DMS153 treated with DMSO at 0.1 percent for 48 hours (cell line): ENCODE measurements at regions not wholly inside any gene's neighbourhood (a gene's known extent, or its start where the extent isn't known, plus 50 kb on each side); places are given as distances from the start of the nearest gene placed in this dataset.

Experiments
- DNase-seq: peaks from one replicate; lab custom pipeline; 2025; ENCODE audit not compliant: unreplicated experiment; lab: John Stamatoyannopoulos, UW

- peak; percentile 74 for DNase-seq
These were observed 458.0 kb upstream of the DEPDC1 start for GRCh38 chr1:68954841-68955240.

GRCh38 chr1:68955424-68955823 is 458.5 kb upstream of the DEPDC1 start:
- DNase-seq = peak; percentile 66

- DNase-seq = no peak
These were observed 462.1 kb upstream of the DEPDC1 start for GRCh38 chr1:68958958-68959357.

- DNase-seq = no peak
These were observed 462.7 kb upstream of the DEPDC1 start for GRCh38 chr1:68959461-68960030.

- DNase-seq = no peak
These were observed 464.3 kb upstream of the DEPDC1 start for GRCh38 chr1:68961143-68961542.

DNA sequence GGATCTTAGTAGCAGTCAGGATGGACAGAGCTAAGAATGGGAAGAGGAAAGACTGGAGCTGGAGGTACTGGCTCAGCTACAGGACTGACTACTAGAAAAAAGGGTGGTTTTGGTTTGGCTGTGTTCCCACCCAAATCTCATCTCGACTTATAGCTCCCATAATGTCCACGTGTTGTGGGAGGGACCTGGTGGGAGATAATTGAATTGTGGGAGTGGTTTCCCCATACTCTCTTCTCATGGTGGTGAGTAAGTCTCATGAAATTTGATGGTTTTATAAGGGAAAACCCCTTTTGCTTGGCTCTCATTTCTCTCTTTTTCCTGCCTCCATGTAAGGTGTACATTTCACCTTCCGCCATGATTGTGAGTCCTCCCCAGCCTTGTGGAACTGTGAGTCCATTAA is 466.5 kb upstream of the DEPDC1 start:
- DNase-seq = no peak

- DNase-seq = no peak
These were observed 472.6 kb upstream of the DEPDC1 start for GRCh38 chr1:68969441-68969840.

GRCh38 chr1:68970571-68970970 is 473.7 kb upstream of the DEPDC1 start:
- no peak for DNase-seq

GRCh38 chr1:68973459-68974244 is 476.8 kb upstream of the DEPDC1 start:
- DNase-seq = no peak

DNA sequence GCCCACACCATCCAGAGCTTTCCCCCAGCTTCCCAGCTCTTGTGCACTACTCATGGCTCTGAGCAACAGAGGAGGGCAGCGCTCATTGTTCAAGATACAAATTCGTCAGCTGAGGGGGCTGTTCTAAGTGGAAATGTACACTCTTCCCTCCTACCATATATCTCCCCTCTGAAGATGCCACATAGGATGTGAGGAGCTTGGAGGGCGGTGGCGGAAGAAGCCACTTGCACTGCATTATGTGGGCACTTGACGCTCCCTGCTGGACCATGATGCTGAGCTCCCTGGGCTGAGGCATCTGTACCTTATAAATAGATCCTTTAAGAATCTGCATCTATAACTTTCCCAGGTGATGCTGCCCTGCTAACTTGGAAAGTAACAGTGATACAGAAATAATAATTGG is 477.6 kb upstream of the DEPDC1 start:
- DNase-seq = no peak

DNA sequence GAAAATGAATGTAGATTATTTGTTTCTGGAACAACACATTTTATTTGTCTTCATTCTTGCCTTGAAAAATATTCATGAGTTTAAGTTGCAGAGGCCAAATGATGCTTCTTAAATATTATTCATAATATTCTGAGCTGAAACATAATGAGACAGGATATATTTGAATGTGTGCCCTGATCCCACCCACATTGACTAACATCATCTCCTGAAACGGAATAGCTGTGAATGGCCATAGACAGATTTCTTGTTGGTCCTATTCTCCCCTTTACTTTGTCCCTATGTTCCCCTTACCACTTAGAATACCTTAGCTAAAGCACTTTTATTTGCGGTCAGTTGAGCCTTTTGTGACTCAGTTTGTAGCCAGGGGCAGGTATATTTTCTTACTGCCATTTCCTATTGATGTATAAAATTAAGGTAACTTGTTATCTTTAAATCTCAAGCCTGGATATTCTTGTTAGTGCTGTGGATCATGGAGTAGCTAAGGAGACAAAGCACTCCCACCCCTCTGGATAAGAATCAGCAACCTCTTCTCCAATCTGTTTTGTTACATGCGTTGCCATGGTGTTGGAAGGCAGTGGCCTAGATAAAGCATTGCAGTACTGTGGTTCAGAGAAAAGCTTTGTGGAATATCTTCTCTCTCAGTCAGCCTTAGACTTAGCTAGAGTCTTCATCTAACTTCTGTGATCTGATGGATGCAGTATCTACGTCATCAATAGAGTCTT is 478.5 kb upstream of the DEPDC1 start:
- no peak for DNase-seq

DNA sequence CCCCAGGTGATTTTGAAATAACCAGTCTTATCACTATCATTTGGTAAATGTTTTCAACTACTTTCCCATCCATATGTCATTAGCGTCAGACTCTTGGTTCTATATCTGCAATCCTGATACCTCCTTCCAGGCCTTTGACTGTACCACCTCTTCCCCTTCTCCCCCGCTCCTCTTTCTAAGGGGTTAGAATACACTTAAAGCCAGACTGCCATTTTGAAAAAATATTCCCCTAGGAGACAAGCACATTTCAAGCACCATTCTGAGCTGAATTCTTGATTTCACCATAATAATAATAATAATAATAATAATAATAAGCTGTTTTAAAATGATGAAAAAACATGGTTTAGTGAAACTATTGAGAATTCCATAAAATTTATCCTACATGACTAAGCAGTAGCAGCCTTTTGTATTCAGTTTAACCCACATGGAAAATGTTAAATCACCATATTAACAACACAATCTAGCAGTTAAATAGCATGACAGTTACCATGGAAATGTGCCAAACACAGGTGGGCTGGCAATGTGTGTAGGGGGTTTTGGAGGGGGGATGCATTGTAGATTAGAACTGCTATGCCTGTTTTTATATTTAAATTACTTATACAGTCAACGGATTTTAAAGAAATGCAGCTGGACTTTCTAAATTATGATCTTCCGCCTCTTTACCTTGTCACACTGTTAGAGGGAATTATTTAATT is 480.2 kb upstream of the DEPDC1 start:
- no peak for DNase-seq

- DNase-seq = no peak
These were observed 483.0 kb upstream of the DEPDC1 start for GRCh38 chr1:68979891-68980290.

DNA sequence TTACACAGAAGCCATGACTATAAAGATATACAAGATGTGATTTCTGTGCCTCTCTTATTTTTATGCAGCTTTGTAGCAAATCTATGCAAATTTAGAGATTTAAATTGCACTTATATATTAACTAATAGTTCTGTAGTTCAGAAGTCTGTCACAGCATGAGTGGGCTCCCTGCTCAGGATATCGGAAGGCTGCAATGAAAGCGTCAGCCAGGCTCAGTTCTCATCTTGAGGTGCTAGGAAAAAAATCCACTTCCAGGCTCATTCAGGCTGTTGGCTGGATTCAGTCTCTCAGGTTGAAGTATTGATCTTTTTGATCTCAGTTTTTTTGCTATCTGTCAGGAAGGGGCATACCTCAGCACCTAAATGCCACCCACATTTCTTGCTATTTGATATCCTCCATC is 487.4 kb upstream of the DEPDC1 start:
- DNase-seq = no peak

DNA sequence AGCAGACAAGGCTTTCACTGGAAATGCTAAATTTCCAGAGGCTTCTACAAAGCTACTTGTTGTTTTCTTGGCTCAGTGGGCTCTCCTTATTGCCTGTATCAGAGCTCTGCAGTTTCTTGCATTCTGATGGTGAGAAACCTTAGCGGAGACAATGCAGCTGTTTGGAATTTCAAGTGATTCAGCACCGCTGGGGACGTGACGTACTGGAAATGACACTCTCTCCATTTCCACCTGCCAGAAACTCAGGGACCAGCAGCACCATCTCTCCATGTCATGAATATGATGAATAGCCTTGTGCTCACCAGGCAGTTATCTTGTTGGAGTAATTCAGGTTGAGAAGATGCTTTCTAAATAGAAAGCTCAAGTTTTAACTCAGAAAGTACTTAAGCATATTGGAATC is 497.2 kb upstream of the DEPDC1 start:
- DNase-seq = no peak

DNA sequence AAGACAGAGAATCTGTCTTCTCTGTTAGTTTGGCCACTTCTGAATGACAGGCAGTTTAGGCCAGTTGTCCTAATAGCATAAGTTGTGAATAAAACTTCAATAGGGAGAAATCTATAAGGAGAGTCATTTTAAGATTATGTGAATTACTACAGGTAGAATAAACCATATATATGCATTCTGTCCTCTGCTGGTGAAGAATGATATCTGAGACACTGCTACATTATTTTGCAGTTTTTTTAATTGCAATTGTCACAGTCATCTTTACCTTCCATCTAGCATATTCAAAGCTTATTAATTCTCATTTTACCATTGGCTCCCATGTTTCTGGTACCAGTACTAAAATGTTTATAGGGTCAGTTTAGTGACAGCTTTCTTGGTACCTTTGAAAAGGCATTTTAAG is 519.6 kb upstream of the DEPDC1 start:
- no peak for DNase-seq

- no peak for DNase-seq
These were observed 532.8 kb upstream of the DEPDC1 start for GRCh38 chr1:69029649-69030048.

DNA sequence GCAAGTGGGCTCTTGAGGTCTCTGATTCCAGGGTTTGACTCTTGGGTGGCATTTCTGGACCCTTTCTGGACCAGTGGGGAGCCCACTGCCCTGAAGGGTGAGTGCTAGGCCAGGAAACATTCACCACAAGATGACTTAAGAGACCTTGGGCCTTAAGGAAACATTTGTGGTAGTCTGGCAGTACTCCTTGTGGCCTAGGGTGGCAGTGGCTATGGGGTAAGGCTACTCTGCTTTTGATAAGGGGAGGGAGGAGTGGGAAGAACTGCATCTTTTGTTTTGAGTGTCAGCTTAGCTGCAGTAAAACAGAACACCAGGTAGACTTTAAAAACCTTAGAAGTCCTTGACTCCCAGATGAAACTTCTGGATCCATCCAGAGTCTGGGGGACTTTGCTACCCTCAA is 529.3 kb upstream of the LRRC7 start:
- no peak for DNase-seq

- no peak for DNase-seq
These were observed 522.1 kb upstream of the LRRC7 start for GRCh38 chr1:69045572-69045971.

- no peak for DNase-seq
These were observed 512.5 kb upstream of the LRRC7 start for GRCh38 chr1:69055194-69055593.

DNA sequence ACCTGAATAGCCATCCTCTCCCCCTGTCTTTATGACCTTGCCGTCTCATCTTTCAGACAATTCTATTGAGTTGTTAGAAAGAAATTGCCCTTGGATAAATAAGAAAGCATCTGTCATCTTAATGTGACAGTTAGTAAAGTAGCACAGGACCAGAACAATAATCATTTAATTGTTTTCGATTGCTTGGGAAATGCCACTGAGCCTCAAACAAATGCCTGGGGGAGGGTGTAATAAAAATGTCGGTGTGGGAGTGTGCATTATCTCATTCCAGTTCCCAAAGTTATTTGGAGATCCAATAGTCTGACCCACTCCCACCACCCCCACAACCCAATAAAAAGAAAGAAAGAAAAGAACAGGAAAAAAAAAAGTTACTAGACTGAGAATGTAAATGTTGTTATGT is 509.3 kb upstream of the LRRC7 start:
- no peak for DNase-seq
